Fibroblast of skin of right biceps (primary cell): ENCODE measurements at regions not wholly inside any gene's neighbourhood (a gene's known extent, or its start where the extent isn't known, plus 50 kb on each side); places are given as distances from the start of the nearest gene placed in this dataset.

Experiments used
- DNase-seq: peaks from one replicate; pipeline ENCODE4 v3.0.0-alpha.2; 2013

GRCh38 chr2:239472235-239472775, 71.5 kb upstream of the HDAC4 start:
- DNase-seq = no peak

DNA sequence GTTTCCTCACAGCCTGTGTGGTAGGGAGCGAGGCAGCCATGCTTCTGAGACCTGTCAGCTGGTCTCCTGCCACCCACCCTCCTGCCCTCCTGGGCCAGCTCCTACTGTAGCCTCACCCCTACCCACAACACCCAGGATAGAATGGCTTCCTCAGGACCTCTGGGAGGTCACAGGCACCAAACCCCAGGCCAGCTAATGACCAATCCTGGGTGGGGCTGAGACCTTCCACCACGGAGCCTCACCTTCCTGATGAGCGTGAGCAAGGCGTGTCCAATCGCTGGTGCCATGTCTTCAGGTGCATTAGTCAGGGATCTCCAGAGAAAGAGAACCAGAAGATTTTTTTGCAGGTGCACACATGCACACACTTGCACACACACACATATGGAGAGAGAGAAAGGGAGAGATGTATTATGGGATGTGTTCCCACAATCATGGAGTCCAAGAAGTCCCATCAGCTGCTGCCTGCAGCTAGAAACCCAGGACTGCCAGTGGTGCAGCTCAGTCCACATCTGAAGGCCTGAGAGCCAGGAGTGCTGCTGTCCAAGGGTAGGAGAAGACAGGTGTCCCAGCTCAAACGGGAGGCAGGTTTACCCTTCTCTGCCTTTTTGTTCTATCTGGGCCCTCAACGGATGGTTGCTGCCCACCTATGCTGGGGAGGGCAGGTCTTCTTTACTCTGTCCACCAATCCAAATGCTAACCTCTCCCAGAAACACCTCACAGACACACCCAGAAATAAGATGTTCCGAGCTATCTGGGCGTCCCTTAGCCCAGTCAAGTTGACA, 70.4 kb upstream of the HDAC4 start:
- no peak for DNase-seq

- no peak for DNase-seq
Observed at GRCh38 chr2:239470151-239470900, 69.5 kb upstream of the HDAC4 start.

DNA sequence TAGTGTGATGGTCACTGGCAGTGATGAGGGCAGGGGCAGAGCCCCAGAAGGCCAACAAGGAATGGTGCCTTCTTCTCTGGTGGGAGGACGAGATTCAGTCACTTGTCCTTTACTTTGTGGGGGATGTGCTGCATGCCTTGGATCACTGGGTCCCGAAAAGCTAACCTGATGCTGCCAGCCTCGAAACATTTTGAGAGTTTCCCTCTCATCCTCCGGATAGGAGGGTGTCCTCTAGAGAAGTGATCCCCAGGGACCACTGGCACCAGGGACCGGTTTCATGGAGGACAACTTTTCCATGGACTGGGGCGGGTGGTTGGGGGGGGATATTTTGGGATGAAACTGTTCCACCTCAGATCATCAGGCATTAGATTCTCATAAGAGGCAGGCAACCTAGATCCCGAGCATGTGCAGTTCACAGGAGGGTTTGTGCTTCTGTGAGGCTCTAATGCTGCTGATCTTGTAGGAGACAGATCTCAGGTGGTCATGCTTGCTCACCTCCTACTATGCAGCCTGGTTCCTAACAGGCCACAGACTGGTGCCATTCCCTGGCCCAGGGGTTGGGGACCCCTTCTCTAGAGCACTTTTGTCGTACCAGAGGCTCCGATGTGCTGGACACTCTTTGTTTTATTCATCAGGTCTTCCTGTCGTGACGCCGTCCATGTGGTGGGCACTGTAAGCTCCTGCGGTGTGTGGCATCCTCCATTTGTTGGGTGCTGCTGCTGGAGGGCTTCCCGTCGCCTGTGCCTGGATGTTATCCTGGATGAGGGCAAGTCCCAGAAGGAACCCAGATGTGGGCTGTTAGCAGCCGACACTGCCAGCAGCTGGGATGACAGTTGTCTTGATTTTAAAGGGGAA, 68.5 kb upstream of the HDAC4 start:
- DNase-seq = no peak

- DNase-seq = no peak
Observed at GRCh38 chr2:239468491-239469105, 67.8 kb upstream of the HDAC4 start.

DNA sequence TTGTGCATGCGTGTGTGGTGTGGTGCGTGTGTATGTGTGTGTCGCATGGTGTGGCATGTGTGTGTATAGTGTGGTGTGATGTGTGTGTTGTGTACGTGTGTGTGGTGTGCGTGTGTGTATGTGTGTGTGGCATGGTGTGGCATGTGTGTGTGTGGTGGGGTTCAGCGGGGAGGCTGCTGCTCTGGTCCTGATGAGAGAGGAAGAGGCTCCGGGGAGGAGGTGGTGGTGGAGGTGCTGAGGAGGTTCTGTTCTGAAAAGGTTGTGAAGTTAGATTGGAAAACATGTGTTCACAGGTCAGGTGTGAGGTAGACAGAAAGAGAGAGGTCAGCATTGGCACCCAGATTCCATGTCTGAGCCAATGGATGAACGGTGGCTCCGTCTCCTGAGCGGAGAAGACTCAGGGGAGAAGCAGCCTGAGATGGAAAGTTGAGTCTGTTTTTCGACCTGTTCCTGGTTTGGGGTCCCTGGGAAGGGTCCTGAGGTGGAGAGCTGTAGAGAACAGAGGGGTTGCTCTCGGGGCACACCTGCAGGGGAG, 67.2 kb upstream of the HDAC4 start:
- no peak for DNase-seq

DNA sequence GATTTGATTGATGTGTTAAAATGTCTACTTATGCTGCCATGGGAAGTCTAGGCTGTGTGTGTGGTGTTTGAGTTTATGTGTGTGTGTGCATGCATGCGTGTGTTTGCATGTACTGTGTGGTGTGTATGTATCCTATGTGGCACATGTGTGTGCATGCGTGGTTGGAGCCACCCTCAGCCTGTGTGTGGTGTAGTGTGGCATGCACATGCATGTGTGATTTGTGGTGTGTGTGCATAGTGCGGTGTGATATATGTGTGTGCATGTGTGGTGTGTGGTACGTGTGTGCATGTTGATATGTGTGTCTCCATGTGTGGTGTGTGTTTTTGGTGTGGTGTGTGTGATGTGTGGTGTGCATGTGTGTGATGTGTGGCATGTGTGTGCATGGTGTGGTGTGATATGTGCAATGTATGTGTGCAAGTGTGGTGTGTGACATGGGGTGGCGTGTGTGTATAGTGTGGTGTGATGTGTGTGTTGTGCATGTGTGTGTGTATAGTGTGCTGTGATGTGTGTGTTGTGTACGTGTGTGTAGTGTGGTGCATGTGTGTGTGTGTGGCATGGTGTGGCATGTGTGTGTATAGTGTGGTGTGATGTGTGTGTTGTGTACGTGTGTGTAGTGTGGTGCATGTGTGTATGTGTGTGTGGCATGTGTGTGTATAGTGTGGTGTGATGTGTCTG, 66.6 kb upstream of the HDAC4 start:
- no peak for DNase-seq

DNA sequence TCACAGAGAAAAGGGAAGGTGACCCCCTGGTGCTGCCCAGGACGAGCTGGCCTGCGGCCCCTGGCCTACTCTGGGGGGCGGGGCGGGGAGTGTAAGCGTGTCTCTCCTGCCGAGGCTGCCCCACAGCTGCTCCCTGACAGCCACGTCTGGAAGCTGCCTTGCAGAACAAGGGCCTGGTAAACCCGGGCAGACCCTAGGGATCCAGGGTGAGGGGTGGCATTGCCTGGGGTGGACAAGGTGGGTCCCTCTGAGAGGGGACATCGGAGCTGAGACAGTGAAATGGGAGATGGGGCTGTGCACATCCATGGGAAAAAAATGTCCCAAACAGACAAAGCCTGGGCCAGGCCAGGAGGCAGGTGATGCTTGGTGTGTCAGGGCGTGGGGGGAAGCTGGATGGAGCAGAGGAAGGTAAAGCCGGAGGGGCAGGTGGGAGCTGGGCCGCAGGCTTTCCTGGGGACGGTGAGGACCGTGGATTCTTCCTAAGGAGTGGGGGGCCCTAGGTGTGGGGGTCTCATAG, 66.0 kb upstream of the HDAC4 start:
- no peak for DNase-seq

DNA sequence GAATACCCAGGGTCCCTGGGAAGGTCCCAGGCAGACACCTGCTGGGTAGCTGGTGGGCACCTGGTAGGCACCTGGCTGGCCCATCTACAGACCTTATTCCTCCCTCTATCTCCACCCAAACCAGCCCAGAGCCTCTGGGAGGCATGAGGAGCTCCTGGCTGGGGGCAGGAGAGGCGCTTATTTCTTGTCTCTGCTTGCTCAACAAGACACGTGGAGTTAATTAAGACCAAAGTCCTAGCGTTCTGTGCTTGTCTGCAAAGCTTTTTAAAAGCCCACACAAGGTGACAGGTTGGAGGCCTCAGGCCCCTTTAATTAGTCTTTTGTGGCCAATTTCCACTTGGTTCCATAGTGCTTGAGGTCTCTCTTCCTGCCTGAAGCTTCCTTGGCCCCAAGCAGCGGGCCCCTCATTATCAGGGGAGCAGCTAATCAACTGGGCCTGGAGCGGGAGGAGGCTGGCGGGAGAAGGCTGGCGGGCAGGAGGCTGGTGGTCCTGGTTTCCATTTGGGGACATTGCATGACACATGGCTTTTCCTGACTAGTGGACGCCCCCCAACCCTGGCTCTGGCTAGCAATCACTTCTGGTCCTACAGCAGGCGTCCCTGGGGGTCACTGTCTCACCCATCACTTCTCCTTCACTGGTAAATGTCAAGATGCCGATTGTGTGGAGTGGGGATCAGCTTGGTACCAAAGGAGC, 65.4 kb upstream of the HDAC4 start:
- DNase-seq = no peak

- DNase-seq = no peak
Observed at GRCh38 chr2:239465017-239466001, 64.5 kb upstream of the HDAC4 start.

DNA sequence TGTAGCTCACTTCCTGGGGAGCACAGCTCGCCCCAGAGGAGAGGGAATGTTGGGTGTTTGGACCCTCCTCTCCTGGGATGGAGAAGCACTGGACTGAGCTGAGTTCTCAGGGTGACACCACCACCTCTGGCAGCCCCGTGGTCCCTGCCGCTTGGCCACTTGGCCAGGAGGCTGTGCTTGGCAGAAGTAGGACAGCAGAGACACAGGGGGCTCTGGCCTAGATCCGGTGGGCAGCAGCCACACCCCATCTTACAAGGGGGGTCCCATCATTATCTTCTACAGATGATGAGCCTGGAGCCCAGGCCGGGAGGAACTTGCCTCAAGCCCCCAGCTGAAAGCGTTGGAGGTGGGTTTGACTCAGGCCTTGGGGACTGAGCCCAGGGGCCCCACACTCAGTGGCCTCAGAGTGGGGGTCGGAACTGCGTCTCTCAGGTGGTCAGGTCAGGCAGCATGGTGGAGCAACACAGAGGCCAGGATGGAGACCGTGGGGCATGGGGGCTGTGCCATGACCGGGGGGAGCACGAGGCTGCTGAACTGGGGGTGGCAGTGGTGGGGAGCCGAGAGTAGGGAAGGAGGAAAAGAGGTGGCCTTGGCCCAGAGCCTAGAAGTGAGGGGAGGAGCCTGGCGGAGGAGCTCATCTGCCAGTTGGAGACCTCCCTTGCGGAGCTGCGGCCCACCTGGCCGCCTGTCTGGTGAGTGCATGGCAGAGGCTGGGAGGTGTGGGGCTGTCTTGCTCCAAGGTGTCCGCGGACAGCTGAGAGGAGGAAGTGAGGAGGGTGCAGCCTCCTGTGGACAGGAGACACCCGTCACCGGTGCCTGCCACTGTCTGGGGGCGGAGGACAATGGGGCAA, 63.6 kb upstream of the HDAC4 start:
- no peak for DNase-seq

- no peak for DNase-seq
Observed at GRCh38 chr2:239463541-239464165, 62.8 kb upstream of the HDAC4 start.

DNA sequence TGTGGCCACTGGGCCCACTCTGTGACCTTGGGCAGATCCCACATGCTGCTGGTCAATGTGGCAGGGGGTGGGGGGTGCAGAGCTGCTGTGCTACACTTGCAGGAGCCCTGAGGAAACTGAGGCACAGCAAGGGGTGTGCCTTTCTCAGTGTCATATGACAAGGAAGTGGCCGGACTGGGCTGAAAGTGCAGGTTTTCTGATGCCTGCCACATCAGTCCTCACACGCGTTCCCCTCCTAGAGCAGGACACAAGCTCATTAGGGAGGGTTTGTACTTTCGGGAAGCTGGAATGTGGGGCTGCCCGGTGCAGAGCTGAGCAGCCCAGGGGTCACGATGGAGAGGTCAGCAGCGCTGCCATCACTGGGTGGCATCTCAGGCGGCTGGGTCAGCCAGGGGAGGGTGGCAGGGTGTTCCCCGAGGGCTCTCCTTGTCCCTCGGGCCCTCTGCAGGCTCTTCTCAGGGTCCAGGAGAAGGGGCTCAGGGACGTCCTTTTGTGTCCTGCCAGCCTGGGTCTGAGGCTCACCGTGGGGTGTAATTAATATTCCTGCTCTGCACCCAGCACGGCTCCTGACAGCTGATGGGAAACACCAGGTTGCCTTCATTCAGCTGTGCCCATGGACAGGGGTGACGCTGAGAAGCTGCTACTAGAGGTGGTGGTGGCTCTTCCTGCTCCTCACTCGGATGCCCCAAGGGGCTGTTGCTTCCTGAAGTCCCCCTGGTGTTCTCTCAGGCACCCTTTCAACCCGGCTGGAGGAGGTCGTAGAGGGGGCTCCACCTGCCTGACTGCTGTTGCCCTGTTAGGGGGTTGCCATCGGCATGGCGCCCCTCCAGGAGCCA, 62.1 kb upstream of the HDAC4 start:
- DNase-seq = no peak

DNA sequence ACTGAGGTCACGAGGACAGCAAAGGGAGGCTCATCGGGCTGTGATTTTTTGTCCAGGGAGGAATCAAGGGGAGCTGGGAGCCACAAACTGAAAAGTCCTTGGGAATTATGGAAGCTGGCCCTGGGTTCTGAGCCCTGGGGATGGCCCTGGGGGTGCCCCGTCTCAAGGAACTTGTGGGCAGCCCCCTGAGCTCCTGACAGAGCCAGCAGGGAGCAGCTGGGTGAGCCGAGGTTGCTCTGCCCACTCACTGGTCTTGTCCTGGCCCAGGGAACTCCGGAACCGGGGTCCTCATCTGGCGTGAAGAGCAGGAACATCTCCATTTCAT, 61.3 kb upstream of the HDAC4 start:
- no peak for DNase-seq

- DNase-seq = no peak
Observed at GRCh38 chr2:239461291-239462190, 60.7 kb upstream of the HDAC4 start.

- no peak for DNase-seq
Observed at GRCh38 chr2:239460780-239461179, 60.0 kb upstream of the HDAC4 start.
